Fibroblast of skin of left biceps (primary cell): ENCODE measurements at regions not wholly inside any gene's neighbourhood (a gene's known extent, or its start where the extent isn't known, plus 50 kb on each side); places are given as distances from the start of the nearest gene placed in this dataset.

ENCODE experiments used
- DNase-seq, 2 experiments: peaks; one replicate each; pipeline ENCODE4 v3.0.0-alpha.2; 2013; ENCODE audit warnings: low read depth in 2 of 2

- DNase-seq, result no peak
Observed at GRCh38 chr2:58968885-58969284, 727.8 kb upstream of the FANCL start.

- DNase-seq, result no peak
Observed at GRCh38 chr2:58967736-58968135, 726.6 kb upstream of the FANCL start.

GRCh38 chr2:58965602-58966001 is 724.5 kb upstream of the FANCL start:
- DNase-seq, result no peak

GRCh38 chr2:58959996-58960395 is 718.9 kb upstream of the FANCL start:
- DNase-seq, result no peak

GRCh38 chr2:58957188-58957840 is 716.2 kb upstream of the FANCL start:
- DNase-seq, result no peak

- no peak for DNase-seq
Observed at GRCh38 chr2:58954880-58955385, 713.8 kb upstream of the FANCL start.

GRCh38 chr2:58951722-58952121 is 710.6 kb upstream of the FANCL start:
- DNase-seq, result no peak

GRCh38 chr2:58950795-58951462 is 709.8 kb upstream of the FANCL start:
- DNase-seq, result no peak

GRCh38 chr2:58939388-58939787 is 698.3 kb upstream of the FANCL start:
- no peak for DNase-seq

- DNase-seq, result no peak
Observed at GRCh38 chr2:58938988-58939387, 697.9 kb upstream of the FANCL start.

GRCh38 chr2:58932801-58933200 is 691.7 kb upstream of the FANCL start:
- no peak for DNase-seq

GRCh38 chr2:58930537-58930936 is 689.4 kb upstream of the FANCL start:
- DNase-seq, result no peak

GRCh38 chr2:58928973-58929372 is 687.8 kb upstream of the FANCL start:
- DNase-seq, result no peak

GRCh38 chr2:58928391-58928790 is 687.3 kb upstream of the FANCL start:
- DNase-seq, result no peak

- no peak for DNase-seq
Observed at GRCh38 chr2:58926112-58926511, 685.0 kb upstream of the FANCL start.

GRCh38 chr2:58925676-58926081 is 684.6 kb upstream of the FANCL start:
- DNase-seq, result peak; percentile 57 to 75

GRCh38 chr2:58923869-58924268 is 682.7 kb upstream of the FANCL start:
- peak; percentile 95 to 97 for DNase-seq

- DNase-seq, result no peak
Observed at GRCh38 chr2:58922245-58922644, 681.1 kb upstream of the FANCL start.

- DNase-seq, result no peak
Observed at GRCh38 chr2:58921676-58922075, 680.6 kb upstream of the FANCL start.

- no peak for DNase-seq
Observed at GRCh38 chr2:58920001-58920400, 678.9 kb upstream of the FANCL start.

GRCh38 chr2:58919316-58919715 is 678.2 kb upstream of the FANCL start:
- no peak for DNase-seq

- DNase-seq, result peak; percentile 56 to 63
Observed at GRCh38 chr2:58918141-58918540, 677.0 kb upstream of the FANCL start.

- DNase-seq, result no peak
Observed at GRCh38 chr2:58917596-58917995, 676.5 kb upstream of the FANCL start.
